Ovary (tissue), 3 donors: ENCODE measurements at regions not wholly inside any gene's neighbourhood (a gene's known extent, or its start where the extent isn't known, plus 50 kb on each side); places are given as distances from the start of the nearest gene placed in this dataset.

Source experiments
- EP300 ChIP-seq: sonication (generic); formaldehyde crosslinking; IDR thresholded peaks from one replicate; pipeline ENCODE4 v1.6.1; 2017; ENCODE audit warnings: antibody characterized with exemption
- POLR2A ChIP-seq: fragments of 450-650 bp; IDR thresholded peaks from one replicate; pipeline ENCODE4 v1.6.1; 2017; ENCODE audit warnings: antibody characterized with exemption, mild to moderate bottlenecking, moderate library complexity
- TF ChIP-seq, protein P1 (sequence below), 3 donors: fragments of 450-650 bp in 2 of 3; fragments of 200-600 bp in 1 of 3; IDR thresholded peaks; one replicate each; pipeline versions ENCODE4 v1.5.1 to v1.8.0; 2016 to 2022; ENCODE audit warnings: antibody characterized with exemption in 3 of 3, mild to moderate bottlenecking in 1 of 3
- donor health status: DM: no; HTN: no; CAD: no.

DNA sequence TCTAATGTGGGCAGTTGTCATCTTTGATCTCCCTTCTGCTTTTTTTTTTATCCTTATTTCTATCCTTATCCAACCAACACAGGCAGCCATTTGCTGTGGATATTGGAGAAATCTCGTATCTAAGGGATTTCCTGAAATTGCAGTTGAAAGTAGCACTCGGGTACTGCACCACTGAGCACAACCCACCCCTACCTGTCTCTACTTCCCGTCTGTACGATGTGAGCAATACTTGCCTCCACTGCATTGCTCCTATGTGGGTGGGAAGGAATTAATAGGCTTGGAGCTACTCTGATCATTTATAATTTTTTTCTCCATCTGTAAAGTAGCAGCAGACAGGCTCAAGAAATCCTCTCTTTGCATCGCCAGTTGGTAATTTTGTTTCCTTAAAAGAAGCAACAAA is 300.4 kb downstream of the SNAPC1 start:
- TF ChIP-seq, protein P1, sequence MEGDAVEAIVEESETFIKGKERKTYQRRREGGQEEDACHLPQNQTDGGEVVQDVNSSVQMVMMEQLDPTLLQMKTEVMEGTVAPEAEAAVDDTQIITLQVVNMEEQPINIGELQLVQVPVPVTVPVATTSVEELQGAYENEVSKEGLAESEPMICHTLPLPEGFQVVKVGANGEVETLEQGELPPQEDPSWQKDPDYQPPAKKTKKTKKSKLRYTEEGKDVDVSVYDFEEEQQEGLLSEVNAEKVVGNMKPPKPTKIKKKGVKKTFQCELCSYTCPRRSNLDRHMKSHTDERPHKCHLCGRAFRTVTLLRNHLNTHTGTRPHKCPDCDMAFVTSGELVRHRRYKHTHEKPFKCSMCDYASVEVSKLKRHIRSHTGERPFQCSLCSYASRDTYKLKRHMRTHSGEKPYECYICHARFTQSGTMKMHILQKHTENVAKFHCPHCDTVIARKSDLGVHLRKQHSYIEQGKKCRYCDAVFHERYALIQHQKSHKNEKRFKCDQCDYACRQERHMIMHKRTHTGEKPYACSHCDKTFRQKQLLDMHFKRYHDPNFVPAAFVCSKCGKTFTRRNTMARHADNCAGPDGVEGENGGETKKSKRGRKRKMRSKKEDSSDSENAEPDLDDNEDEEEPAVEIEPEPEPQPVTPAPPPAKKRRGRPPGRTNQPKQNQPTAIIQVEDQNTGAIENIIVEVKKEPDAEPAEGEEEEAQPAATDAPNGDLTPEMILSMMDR (IDR thresholded peaks at IDR 0.05), result no peak
- TF ChIP-seq POLR2A (no peak), EP300 (no peak)
